ENCODE measurements at regions not wholly inside any gene's neighbourhood (a gene's known extent, or its start where the extent isn't known, plus 50 kb on each side); places are given as distances from the start of the nearest gene placed in this dataset.
"Not testable (repeated sequence)": the region's sequence is repeated elsewhere in the genome, so short reads cannot be mapped to it uniquely, and the experiment has no call there.

- TF ChIP-seq, protein P1, sequence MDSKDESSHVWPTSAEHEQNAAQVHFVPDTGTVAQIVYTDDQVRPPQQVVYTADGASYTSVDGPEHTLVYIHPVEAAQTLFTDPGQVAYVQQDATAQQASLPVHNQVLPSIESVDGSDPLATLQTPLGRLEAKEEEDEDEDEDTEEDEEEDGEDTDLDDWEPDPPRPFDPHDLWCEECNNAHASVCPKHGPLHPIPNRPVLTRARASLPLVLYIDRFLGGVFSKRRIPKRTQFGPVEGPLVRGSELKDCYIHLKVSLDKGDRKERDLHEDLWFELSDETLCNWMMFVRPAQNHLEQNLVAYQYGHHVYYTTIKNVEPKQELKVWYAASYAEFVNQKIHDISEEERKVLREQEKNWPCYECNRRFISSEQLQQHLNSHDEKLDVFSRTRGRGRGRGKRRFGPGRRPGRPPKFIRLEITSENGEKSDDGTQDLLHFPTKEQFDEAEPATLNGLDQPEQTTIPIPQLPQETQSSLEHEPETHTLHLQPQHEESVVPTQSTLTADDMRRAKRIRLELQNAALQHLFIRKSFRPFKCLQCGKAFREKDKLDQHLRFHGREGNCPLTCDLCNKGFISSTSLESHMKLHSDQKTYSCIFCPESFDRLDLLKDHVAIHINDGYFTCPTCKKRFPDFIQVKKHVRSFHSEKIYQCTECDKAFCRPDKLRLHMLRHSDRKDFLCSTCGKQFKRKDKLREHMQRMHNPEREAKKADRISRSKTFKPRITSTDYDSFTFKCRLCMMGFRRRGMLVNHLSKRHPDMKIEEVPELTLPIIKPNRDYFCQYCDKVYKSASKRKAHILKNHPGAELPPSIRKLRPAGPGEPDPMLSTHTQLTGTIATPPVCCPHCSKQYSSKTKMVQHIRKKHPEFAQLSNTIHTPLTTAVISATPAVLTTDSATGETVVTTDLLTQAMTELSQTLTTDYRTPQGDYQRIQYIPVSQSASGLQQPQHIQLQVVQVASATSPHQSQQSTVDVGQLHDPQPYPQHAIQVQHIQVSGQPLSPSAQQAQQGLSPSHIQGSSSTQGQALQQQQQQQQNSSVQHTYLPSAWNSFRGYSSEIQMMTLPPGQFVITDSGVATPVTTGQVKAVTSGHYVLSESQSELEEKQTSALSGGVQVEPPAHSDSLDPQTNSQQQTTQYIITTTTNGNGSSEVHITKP (CRISPR knock-in tag; IDR thresholded peaks at IDR 0.05; ENCODE audit: low read depth), result peak; percentile 91
- TF ChIP-seq GATA4 (IDR thresholded peaks at IDR 0.05; ENCODE audit: borderline replicate concordance, low read depth) (peak; percentile 42; the same call in 1 of the 2 replicates), HOXA3 (CRISPR knock-in tag; IDR thresholded peaks at IDR 0.05) (peak; percentile 77), SP1 (CRISPR knock-in tag; IDR thresholded peaks at IDR 0.05) (0 out of 2 replicates have a peak, but pooled peaks have one; percentile 46), ZFY (CRISPR knock-in tag; IDR thresholded peaks at IDR 0.05) (peak; percentile 72), MED8 (CRISPR knock-in tag; IDR thresholded peaks at IDR 0.05; ENCODE audit: insufficient replicate concordance) (peak; percentile 60), KLF6 (CRISPR knock-in tag; IDR thresholded peaks at IDR 0.05) (peak; percentile 66; the same call in 1 of the 2 replicates), SIN3A (IDR thresholded peaks at IDR 0.05; ENCODE audit: borderline replicate concordance, low read depth, low read length) (peak; percentile 70; the same call in 1 of the 2 replicates), EP300 (IDR thresholded peaks at IDR 0.05; ENCODE audit: low read depth in 2 of 2, low read length in 2 of 2) (peak in 1 of 2 experiments; percentile 60; a peak in 1 of 4 replicates), EP300 (CRISPR knock-in tag; IDR thresholded peaks at IDR 0.05; ENCODE audit: borderline replicate concordance) (peak; percentile 63), AFF4 (CRISPR knock-in tag; IDR thresholded peaks at IDR 0.05) (peak; percentile 92)
- not testable (repeated sequence) for TF ChIP-seq SP1 (IDR thresholded peaks at IDR 0.05)
- TF ChIP-seq, protein P2, sequence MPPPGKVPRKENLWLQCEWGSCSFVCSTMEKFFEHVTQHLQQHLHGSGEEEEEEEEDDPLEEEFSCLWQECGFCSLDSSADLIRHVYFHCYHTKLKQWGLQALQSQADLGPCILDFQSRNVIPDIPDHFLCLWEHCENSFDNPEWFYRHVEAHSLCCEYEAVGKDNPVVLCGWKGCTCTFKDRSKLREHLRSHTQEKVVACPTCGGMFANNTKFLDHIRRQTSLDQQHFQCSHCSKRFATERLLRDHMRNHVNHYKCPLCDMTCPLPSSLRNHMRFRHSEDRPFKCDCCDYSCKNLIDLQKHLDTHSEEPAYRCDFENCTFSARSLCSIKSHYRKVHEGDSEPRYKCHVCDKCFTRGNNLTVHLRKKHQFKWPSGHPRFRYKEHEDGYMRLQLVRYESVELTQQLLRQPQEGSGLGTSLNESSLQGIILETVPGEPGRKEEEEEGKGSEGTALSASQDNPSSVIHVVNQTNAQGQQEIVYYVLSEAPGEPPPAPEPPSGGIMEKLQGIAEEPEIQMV (CRISPR knock-in tag; IDR thresholded peaks at IDR 0.05; ENCODE audit: low read depth), result peak; percentile 98
- TF ChIP-seq, protein P3, sequence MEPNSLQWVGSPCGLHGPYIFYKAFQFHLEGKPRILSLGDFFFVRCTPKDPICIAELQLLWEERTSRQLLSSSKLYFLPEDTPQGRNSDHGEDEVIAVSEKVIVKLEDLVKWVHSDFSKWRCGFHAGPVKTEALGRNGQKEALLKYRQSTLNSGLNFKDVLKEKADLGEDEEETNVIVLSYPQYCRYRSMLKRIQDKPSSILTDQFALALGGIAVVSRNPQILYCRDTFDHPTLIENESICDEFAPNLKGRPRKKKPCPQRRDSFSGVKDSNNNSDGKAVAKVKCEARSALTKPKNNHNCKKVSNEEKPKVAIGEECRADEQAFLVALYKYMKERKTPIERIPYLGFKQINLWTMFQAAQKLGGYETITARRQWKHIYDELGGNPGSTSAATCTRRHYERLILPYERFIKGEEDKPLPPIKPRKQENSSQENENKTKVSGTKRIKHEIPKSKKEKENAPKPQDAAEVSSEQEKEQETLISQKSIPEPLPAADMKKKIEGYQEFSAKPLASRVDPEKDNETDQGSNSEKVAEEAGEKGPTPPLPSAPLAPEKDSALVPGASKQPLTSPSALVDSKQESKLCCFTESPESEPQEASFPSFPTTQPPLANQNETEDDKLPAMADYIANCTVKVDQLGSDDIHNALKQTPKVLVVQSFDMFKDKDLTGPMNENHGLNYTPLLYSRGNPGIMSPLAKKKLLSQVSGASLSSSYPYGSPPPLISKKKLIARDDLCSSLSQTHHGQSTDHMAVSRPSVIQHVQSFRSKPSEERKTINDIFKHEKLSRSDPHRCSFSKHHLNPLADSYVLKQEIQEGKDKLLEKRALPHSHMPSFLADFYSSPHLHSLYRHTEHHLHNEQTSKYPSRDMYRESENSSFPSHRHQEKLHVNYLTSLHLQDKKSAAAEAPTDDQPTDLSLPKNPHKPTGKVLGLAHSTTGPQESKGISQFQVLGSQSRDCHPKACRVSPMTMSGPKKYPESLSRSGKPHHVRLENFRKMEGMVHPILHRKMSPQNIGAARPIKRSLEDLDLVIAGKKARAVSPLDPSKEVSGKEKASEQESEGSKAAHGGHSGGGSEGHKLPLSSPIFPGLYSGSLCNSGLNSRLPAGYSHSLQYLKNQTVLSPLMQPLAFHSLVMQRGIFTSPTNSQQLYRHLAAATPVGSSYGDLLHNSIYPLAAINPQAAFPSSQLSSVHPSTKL (CRISPR knock-in tag; IDR thresholded peaks at IDR 0.05), result peak; percentile 47
These were observed 88.4 kb downstream of the OR2B2 start (continued) for GRCh38 chr6:27823714-27824210.

All from HepG2 (cell line).